ENCODE measurements at regions not wholly inside any gene's neighbourhood (a gene's known extent, or its start where the extent isn't known, plus 50 kb on each side); places are given as distances from the start of the nearest gene placed in this dataset.

DNA sequence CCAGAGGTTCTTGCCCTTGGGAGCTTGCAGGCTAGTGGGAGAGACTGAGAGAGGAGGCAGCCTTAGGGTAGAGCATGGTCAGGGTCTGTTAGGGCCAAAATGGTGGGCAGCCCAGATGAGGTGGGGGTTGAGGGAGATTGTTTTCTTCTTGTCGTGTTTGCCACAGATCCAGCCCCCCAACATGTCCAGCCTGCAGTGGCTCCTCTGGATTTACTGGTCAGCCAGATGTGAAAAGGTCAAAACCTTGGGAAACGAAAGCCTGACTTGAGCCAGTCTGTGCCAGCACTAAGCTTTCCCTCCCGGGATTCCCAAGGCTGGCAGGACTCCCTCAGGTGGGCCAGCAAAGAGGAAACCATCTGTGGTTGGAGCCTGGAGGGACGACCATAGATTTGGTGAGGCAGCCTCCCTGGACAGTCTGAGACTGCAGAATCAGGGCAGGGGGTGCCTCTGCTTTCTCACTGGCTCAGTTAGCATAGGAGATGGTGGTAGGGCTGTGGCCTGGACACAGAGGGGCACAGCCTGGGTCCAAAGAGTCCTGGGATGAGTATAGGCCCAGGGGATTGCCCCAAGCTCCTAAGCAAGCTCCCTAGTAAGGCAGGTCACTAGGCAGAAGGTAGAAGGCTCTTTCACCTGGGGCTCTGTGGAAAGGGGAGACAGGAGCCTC lies 51.2 kb upstream of the PRR23C start:
- DNase-seq (ENCODE audit: low spot score): no peak
- intact Hi-C loops (cut with DNase I): no loop called here

DNA sequence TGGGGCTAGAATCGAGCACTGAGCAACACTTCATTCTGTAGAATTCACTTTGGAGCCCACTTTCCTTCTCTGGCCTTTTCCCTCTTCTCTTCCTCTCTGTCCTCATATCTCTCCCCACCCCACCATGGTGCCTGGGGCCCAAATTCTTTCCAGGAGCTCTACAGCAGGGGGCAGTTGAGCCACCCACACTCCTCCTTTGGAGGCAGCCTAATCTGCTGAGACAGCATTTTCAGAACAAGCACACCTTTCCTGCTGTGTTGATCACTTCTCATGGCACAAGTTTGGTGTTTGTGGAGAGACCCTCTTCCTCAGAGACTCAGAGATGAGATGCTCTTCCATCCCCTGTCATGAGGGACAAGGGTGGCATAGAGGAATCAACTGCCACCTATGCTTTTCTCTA lies 52.0 kb upstream of the PRR23C start:
- DNase-seq (ENCODE audit: low spot score): no peak
- intact Hi-C loops (cut with DNase I): no loop called here

DNA sequence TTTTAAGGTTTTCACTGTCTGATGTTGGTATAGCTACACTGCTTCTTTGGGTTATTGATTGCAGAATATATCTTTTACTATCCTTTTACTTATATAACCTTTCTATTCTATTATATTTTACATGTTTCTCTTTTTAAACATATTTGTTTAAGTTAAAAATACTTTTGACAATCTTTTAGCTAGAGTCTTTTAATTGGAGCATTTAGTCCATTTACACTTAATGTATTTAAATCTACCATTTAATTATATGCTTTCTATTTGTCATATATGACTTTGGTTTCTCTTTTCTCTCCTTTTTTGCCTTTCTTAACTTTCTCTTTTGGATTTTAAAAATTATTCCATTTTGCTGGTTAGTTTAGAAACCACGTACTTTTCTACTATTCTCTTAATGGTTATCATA lies 53.7 kb upstream of the PRR23C start:
- DNase-seq (ENCODE audit: low spot score): no peak
- intact Hi-C loops (cut with DNase I): no loop called here

DNA sequence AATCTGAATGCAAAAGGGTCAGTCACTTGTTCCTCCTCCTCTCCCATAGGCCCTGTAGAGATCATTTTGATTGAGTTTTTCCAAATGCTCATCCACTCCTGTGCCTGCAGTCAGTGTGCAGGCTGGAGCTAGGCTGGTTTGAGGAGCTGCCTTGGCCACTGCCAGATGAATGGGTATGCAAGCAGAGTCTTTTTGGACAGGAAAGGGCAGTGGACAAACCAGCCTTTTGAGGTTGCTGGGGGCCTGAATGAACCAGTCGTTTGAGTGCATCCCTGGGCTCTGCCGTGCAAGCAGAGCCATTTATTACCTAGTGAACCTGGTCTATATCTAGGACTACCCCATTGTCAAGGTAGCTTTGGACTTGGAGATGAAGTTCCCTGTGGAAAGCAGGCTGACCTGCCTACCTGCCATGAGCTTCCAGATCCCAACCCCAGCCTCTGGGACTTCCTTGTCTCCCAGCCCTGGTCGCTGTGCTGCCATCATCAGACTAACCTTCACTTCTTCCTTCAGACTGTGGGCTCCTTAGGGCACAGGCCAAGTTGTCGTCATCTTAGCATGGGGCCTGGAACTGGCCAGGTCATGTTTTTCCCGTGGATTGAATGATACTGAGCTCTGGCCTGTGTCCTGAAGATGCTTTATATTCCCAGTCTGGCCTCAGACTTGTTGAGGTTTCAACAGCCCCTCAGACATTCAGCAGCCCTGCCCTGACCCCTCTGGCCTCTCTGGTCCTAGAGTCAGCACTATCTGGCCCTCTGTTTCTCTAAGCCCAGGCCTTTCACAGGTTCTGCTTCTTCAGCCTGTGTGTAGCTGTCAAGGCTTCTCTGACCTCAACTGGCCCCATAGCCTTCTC lies 55.5 kb upstream of the PRR23C start:
- intact Hi-C loops (cut with DNase I): no loop called here
- no peak for DNase-seq (ENCODE audit: low spot score)

DNA sequence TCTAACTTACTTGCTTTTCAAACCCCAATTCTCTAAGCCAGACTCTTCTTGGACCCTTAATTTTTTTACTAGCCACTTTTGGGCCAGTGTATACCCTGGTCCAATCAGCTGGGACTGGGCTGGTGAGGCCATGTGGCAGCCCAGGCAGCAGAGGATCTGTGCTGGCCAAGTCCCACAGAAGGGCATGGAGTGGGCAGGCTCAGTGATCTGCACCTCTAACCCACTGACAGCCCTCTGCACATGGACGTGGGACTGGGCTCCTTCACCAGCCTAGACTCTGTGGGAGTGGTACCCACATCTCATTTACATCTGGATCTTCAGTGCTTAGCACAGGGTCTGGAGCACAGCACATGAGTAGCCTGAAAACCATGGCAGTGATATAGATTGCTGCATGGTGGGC lies 56.1 kb upstream of the PRR23C start:
- intact Hi-C loops (cut with DNase I): no loop called here
- DNase-seq (ENCODE audit: low spot score): no peak

DNA sequence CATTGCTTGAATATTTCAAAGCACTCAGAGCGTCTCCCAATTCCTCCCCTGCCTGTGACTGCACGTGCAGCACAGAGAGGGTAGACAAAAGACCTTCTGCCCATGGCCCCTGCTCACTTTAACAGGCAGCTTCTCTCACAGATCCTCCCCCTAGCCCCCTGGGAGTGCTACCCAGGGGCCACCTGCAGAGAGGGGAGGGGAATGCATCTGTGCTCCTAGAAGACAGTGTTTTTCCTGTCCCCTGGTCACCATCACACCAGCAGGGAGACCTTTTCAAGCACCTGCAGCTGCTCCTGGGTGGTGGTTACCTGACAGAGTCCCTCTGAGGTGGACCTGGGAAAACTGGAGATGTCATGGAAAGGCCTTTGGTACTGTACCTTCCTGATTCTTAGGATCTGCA lies 56.7 kb upstream of the PRR23C start:
- DNase-seq (ENCODE audit: low spot score): no peak
- intact Hi-C loops (cut with DNase I): no loop called here

DNA sequence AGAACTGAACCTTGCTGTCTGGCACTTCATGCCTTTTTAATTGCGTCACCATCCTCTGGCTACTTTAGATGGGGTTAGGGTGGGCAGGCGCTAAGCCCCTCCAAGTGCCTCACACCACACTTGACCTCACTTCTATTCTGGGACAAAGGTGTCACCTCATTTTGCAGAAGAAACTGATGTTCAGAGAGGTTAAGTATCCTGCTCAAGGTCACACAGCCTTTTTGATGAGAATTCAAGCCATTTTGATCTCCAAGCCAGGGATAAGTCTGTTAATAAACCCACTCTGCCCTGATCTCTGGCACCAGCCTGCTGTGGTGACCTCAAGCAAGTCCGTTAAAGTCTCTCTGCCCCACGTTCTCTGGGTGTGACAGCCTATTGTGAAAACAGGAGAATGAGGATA lies 58.8 kb upstream of the PRR23C start:
- no peak for DNase-seq (ENCODE audit: low spot score)
- intact Hi-C loops (cut with DNase I): no loop called here

DNA sequence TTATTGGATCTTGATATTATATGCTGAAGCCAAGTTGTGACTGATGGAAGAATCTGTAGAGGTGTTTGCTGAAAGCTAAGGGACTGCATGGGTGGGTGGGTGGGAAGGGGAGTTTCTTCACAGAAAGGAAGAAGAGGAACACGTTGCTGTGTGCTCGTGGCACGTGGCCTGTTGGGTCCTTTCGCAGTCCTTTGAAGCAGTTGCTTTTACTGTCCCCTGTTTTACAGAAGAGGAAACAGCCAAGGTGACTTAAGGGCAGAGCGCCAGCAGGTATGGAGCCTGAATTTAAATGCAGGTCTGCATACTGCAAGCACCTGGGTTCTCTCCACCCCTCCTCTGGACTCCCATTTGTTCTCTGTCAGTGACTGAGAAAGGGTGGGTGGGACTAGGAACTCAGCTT lies 59.4 kb upstream of the PRR23C start:
- intact Hi-C loops (cut with DNase I): no loop called here
- DNase-seq (ENCODE audit: low spot score): no peak

DNA sequence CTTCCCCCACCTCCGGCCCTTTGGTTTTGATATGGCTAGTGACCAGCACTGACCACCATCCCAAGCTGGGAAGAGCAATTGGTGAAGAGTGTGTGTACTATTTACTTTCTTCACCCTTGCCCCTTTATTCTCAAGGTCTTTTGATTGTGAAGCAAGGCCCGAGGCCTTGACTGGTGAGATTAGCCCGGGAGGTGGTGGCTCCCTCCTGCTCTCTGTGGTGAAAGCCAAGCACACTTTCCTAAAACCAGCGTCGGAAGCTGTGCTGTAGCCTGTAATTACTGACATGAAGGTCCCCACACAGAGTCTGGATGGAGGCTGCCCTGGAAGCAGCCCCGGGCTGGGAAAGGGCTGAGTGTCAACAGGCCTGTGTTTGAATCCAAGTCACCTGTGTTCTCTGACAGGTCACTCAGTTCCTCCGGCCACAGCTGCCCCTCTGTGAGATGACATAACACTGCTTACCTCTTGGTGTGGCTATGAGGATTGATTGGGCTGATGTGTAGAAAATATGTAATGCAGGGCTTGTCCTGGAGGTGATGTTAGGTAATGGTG lies 60.5 kb upstream of the PRR23C start:
- DNase-seq (ENCODE audit: low spot score): peak; percentile 47
- intact Hi-C loops (cut with DNase I): no loop called here

DNA sequence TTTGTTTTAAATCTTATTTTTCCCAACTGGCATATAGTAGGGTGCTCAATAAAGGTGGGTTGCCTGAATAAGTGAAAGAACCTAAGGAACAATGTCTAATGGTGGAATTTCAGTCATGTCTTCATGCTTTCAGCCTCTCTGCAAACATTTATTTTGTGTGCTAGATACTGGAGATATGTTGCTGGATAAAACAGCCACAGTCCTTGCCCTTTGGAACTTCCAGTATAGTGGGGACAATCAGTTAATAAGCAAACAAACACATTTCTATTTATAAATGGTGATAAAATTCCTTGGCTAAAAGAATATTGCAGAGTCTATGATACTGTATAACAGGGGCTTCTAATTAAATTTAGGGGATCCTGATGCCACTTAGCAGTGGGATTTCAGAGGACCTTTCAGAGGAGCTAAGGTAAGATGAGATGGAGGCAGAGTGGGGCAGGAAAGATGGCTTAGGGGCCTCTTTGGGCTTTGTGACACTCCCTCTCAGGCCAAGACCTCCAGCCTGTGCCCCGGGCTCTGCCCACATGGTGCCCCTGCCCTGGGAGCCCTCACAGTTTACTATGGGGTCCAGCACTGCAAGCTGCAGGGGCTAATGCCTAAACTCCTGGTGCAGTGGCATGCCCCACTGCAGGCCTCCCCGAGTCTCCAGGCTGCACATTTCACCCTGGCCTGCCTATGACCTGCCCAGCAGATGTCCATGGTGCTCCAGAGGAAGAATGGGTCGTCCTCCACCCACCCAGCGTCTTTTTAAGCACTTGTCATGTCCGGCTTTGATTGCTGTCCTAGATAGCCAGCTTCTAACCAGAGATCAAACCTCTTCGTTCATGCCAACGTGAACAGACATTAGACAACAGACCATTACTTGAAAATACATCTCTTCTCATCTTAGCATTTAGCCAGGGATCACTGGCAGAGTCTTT lies 61.6 kb upstream of the PRR23C start:
- intact Hi-C loops (cut with DNase I): no loop called here

DNA sequence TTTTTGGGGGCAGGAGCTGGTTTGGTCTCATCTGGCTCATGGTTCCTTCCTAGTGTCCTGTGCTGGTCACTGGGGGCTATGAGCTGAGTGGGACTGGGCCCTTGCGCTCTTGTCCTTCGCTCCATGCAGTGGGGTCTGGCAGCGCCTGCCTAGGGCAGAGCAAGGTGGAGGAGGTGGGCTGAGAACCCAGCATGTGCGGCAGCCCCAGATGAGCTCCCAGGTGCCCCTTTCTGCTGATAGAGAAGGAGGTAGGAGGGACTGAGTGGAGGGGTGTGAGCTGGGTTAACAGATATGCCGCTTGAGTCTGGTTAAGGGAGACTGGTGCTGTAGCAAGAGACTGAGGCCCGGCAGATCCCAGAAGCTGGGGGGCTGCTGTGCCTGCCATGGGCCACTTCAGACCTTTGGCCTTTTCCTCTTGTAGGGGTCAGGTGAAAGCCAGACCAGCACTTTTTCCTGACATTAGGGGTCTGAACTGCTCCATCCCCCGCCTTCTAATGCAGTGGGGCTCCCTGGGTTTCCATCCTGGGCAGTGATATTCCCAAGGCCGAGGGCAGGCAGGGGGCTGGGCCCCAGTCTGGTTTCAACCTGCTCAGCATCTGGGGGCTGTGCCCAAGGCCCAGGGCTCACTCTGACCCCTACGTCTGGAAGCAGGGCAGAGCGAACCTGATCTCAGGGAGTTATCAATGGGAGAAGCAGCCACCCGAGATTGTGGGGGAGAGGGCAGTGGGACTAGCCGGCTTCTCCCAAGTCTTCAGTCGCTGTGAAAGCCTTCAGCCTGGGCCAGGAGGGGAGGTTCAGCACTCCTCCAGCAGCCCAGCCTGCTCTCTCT lies 62.9 kb upstream of the PRR23C start:
- DNase-seq (ENCODE audit: low spot score): peak; percentile 55
- intact Hi-C loops (cut with DNase I): no loop called here

More for the DNA sequence above, 61.6 kb upstream of the PRR23C start:
- peak; percentile 33 for DNase-seq (ENCODE audit: low spot score)

DNA sequence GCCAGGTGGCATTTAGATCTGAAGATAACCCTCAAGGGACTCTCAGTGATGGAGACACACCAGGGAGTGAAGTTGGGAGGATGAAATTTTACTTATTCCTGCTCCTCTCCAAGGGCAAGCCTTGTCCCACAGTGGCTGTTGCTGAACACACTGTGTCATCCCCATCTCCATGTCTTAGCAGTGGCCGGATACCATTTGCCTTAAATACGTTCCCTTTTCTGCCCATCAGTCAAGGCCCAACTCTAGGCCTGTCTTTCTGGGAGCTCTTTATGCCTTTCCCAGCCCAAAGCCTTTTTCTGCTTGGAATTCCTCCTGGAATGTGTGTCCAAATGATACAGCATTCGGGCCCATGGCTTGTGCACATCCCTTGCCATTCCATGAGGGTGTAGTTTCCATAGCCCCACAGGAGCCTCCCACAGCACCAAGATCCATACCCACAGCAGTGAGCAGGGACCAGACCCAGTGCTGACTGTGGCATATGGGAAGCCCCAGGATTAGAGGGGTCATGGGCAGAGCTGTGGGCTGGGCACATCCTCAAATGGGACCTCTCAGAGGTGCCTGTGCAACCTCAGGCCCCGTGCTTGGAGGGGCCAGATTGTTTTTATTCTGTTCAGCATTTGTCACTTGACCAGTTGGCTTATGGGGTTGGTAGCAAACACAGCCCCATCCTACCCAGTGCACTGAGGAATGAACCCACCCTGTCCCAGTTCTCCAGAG lies 63.7 kb upstream of the PRR23C start:
- peak; percentile 62 for DNase-seq (ENCODE audit: low spot score)
- intact Hi-C loops (cut with DNase I): no loop called here

DNA sequence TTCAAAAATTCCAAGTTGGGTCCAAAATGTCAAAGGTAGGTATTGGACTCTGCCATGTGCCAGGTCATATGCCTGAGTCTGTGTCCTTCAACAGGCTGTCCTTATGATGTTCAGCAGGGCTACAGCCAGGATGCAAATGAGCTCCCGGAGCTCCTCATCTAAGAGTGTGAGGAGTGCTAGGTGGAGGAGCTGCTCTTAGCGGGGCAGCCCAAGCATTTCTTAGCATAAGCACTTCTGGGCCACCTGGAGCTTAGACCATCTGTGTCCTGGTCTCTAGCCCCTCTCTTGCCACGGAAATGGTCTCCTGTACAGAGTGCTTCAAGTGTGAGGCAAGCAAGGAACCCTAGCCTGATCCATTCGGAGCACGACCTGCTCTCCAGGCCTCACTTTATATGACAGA lies 64.6 kb upstream of the PRR23C start:
- DNase-seq (ENCODE audit: low spot score): peak; percentile 35
- intact Hi-C loops (cut with DNase I): no loop called here

DNA sequence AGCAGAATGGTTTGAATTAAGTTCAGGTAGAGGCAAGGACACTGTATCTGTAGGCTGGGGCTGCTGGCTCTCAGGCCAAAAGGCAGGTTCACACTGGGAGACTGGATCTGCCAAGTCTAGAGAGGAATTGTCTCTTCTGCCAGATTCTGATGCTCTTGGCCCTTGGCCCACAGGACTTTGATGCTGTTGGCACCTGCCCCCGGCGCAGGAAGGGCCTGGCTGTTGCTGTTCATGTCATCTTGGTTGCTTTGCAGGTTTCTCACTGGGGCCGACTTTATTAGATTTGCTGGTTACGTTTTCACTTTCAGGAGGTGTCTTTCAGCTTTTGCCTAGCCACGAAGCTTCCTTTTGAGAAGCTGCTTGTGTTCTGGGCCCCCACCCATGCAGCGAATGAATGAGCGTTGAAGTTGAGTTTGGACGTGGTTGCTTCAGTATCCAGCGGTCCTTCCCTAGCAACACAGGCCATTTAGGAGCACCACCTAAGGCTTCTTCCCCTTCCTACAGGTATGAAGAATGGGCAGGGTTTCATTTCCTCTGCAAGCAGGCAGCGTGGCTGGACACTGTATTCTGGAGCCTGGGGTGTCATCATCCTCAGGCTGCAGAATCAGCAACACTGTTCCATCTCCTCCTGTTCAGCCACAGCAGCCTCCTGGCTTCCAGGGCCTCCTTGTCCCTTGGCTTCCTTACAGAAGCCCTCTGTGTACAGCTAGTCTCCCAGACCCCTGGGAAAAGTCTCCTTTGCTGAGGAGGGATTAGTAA lies 65.6 kb upstream of the PRR23C start:
- peak; percentile 75 for DNase-seq (ENCODE audit: low spot score)
- intact Hi-C loops (cut with DNase I): loop anchor here (5.0 kb wide), 1 partner anchor 92 kb away; no protein-coding TSS in a partner anchor

DNA sequence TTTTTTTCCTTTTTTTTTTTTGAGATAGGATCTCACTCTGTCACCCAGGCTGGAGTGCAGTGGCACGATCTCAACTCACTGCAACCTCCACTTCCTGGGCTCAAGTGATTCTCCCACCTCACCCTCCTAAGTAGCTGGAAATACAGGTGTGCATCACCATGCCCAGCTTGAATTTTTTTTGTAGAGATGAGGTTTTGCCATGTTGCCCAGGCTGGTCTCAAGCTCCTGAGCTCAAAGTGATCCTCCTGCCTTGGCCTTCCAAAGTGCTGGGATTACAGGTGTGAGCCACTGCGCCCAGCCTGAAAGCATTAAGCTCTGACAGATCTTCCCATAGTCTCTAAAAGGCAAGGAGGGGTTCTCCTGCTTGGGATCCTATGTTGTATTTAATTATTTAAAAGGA lies 66.2 kb upstream of the PRR23C start:
- intact Hi-C loops (cut with DNase I): loop anchor here (5.0 kb wide), 1 partner anchor 91 kb away; no protein-coding TSS in a partner anchor
- DNase-seq (ENCODE audit: low spot score): peak; percentile 19

DNA sequence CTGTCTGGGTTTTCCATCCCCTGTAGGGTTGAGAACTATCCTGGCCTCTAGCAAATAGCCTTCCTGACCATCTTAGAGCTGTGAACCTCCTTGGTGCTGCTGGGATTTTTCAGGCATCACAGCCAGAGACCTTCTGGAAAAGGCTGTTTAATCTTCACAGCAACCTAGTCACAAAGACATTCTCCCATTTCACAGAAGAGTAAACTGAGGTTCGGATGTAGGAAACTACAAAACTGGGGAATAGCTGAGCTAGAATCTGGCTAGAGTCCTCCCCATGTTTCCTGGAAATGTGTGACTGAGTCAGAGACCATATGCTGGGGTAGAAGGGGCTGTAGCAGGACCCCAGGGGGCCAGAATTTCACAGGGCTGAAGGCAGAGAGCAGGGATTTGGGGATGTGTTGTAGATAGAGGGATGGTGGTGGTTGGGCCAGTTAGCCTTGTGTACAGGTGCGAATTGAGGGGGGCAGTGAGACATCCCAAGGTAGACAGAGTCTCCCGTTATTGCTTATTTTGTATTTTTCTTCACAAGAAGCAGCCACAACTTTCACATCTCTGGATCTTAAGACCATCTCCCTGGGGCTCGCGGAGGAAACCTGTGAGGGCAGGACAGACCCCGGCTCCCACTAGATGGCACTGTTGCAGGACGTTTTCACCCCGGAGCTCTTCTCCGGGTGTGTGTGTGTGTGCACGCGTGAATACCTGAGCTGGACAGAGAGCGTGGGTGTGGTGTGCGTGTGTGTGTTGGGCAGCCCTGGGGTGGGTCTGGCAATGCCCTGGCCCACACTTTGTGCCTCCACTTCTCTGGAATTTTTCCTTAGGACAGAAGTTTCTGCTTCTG lies 66.9 kb upstream of the PRR23C start:
- intact Hi-C loops (cut with DNase I): loop anchor here (2.0 to 5.0 kb wide), 2 partner anchors 91 to 217 kb away; no protein-coding TSS in a partner anchor
- peak; percentile 76 for DNase-seq (ENCODE audit: low spot score)

DNA sequence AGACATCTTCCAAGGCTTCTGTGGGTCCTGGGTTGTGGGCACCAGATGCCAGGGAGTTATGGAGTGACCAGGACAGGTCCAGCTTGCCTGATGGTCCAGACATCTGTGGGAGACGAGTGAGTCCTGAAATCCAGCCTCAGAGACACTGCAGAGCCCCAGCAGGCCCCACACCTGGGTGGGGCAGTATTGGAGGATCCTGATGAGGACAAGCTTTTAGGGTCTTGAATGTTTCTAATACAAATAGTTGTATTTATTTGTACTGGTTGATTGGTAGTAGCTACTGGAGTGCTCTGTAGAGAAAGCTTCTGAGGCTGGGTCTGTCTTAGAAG lies 67.5 kb upstream of the PRR23C start:
- intact Hi-C loops (cut with DNase I): loop anchor here (2.0 to 5.0 kb wide), 2 partner anchors 90 to 217 kb away; no protein-coding TSS in a partner anchor
- no peak for DNase-seq (ENCODE audit: low spot score)
